CD4-positive, alpha-beta T cell (primary cell): ENCODE measurements at regions not wholly inside any gene's neighbourhood (a gene's known extent, or its start where the extent isn't known, plus 50 kb on each side); places are given as distances from the start of the nearest gene placed in this dataset.

ENCODE experiments used
- ATAC-seq: fragments of 200-7000 bp; cut with Tn5 transposase; one replicate; pipeline ENCODE4 v1.10.0; 2022; ENCODE audit warnings: mild to moderate bottlenecking; ENCODE audit not compliant: poor library complexity
- CTCF ChIA-PET: fragments of 350-600 bp; sonication (Branson Sonifier 250); formaldehyde crosslinking; loops from one replicate; lab custom pipeline; 2021; ENCODE audit warnings: antibody characterized with exemption, inconsistent platforms; lab: Charles Lee
- POLR2A ChIA-PET: fragments of 350-600 bp; sonication (Branson Sonifier 250); formaldehyde crosslinking; loops from one replicate; lab custom pipeline; 2021; ENCODE audit warnings: antibody characterized with exemption, inconsistent platforms; lab: Charles Lee
- DNase-seq, 14 experiments: peaks; one replicate each; pipeline ENCODE4 v3.0.0-alpha.2; 2013 to 2020; ENCODE audit warnings: mixed read lengths in 2 of 14
- H3K27ac ChIP-seq, 2 donors: one replicate each; pipeline versions ENCODE4 v1.5.1 to v1.7.0; 2013; ENCODE audit warnings: low read length in 2 of 2, low read depth in 1 of 2, mild to moderate bottlenecking in 1 of 2
- H3K27me3 ChIP-seq, 2 experiments: 1 replicate in 1 of 2; 2 replicates in 1 of 2; pipeline versions ENCODE4 v1.6.1 to v1.7.0; 2013; ENCODE audit warnings: low read length in 2 of 2, control low read depth in 1 of 2, mild to moderate bottlenecking in 1 of 2, moderate library complexity in 1 of 2; ENCODE audit not compliant: insufficient read depth in 2 of 2, control insufficient read depth in 1 of 2
- H3K36me3 ChIP-seq: one replicate; pipeline ENCODE4 v1.6.1; 2013; ENCODE audit warnings: low read length, control low read depth; ENCODE audit not compliant: insufficient read depth
- H3K4me1 ChIP-seq: one replicate; pipeline ENCODE4 v1.6.1; 2013; ENCODE audit warnings: low read length, control low read depth; ENCODE audit not compliant: insufficient read depth
- H3K4me3 ChIP-seq: one replicate; pipeline ENCODE4 v1.5.1; 2013; ENCODE audit warnings: mild to moderate bottlenecking, low read length, moderate library complexity
- H3K9me3 ChIP-seq, 2 experiments: 1 replicate in 1 of 2; 2 replicates in 1 of 2; pipeline versions ENCODE4 v1.6.1 to v1.7.0; 2013; ENCODE audit warnings: low read length in 2 of 2, mild to moderate bottlenecking in 2 of 2, control low read depth in 1 of 2, moderate library complexity in 1 of 2; ENCODE audit not compliant: control insufficient read depth in 1 of 2, insufficient read depth in 1 of 2
- H3K27ac Mint-ChIP-seq: one replicate; pipeline ENCODE4 v1.8.0; 2020; ENCODE audit warnings: mixed read lengths
- H3K27me3 Mint-ChIP-seq: one replicate; pipeline ENCODE4 v1.8.0; 2021; ENCODE audit warnings: mixed read lengths
- H3K36me3 Mint-ChIP-seq: one replicate; pipeline ENCODE4 v1.8.0; 2021; ENCODE audit warnings: low read depth, mixed read lengths
- H3K4me1 Mint-ChIP-seq: one replicate; pipeline ENCODE4 v1.8.0; 2021; ENCODE audit warnings: low read depth, mixed read lengths
- H3K4me3 Mint-ChIP-seq: one replicate; pipeline ENCODE4 v1.8.0; 2020; ENCODE audit warnings: mild to moderate bottlenecking, mixed read lengths
- H3K9me3 Mint-ChIP-seq: one replicate; pipeline ENCODE4 v1.8.0; 2020; ENCODE audit warnings: mixed read lengths
- CTCF ChIP-seq: fragments of 200-600 bp; IDR thresholded peaks from one replicate; pipeline ENCODE4 v1.8.0; 2022; ENCODE audit warnings: antibody characterized with exemption, mild to moderate bottlenecking
- intact Hi-C, 2 experiments: fragments of 100-400 bp; cut with DNase I in 1 of 2; cut with micrococcal nuclease in 1 of 2; formaldehyde crosslinking; loops; one replicate each; pipeline versions ENCODE4 v1.15.1 to v1.9.0; 2023 to 2025; cut with DNase I, micrococcal nuclease

GRCh38 chr11:115930291-115930690, 426.1 kb upstream of the CADM1 start:
- no peaks in the 10 kb centered on the region for H3K36me3 Mint-ChIP-seq
- ChIA-PET CTCF (no interaction called here), POLR2A (no interaction called here)
- no peak overlapping the region for H3K4me3 ChIP-seq
- H3K27ac Mint-ChIP-seq = no peak overlapping the region
- no peak overlapping the region for H3K27ac ChIP-seq
- no peaks in the 10 kb centered on the region for H3K27me3 Mint-ChIP-seq
- H3K4me1 ChIP-seq = no peaks in the 10 kb centered on the region
- intact Hi-C loops = no loop called here
- H3K4me3 Mint-ChIP-seq = no peak overlapping the region
- H3K4me1 Mint-ChIP-seq = no peaks in the 10 kb centered on the region
- no peaks in the 10 kb centered on the region for H3K36me3 ChIP-seq
- H3K9me3 ChIP-seq = peaks cover 0 to 13% of the 10 kb centered on the region in 2 experiments
- no peak for DNase-seq
- no peak for ATAC-seq
- peaks cover 3% of the 10 kb centered on the region for H3K9me3 Mint-ChIP-seq
- TF ChIP-seq CTCF = no peak
- no peaks in the 10 kb centered on the region for H3K27me3 ChIP-seq

GRCh38 chr11:115929618-115930129, 425.5 kb upstream of the CADM1 start:
- DNase-seq = no peak
- POLR2A ChIA-PET = no interaction called here
- TF ChIP-seq CTCF = no peak

GRCh38 chr11:115928811-115929210, 424.6 kb upstream of the CADM1 start:
- DNase-seq = no peak
- no peak for TF ChIP-seq CTCF
- Histone ChIP-seq H3K27me3 (no peaks in the 10 kb centered on the region), H3K9me3 (peaks cover 0 to 13% of the 10 kb centered on the region in 2 experiments), H3K4me1 (no peaks in the 10 kb centered on the region), H3K27ac (no peak overlapping the region), H3K4me3 (no peak overlapping the region), H3K36me3 (no peaks in the 10 kb centered on the region)
- H3K27me3 Mint-ChIP-seq = no peaks in the 10 kb centered on the region
- ATAC-seq = no peak
- ChIA-PET CTCF (no interaction called here), POLR2A (no interaction called here)
- intact Hi-C loops = no loop called here
- no peak overlapping the region for H3K27ac Mint-ChIP-seq
- no peak overlapping the region for H3K4me3 Mint-ChIP-seq
- H3K36me3 Mint-ChIP-seq = no peaks in the 10 kb centered on the region
- peaks cover 3% of the 10 kb centered on the region for H3K9me3 Mint-ChIP-seq
- H3K4me1 Mint-ChIP-seq = no peaks in the 10 kb centered on the region

More at GRCh38 chr11:115929618-115930129, 425.5 kb upstream of the CADM1 start:
- H3K27me3 Mint-ChIP-seq = no peaks in the 10 kb centered on the region
- no peak overlapping the region for H3K27ac ChIP-seq
- H3K36me3 Mint-ChIP-seq = no peaks in the 10 kb centered on the region
- H3K4me3 ChIP-seq = no peak overlapping the region
- H3K27ac Mint-ChIP-seq = no peak overlapping the region
- intact Hi-C loops = no loop called here
- no peaks in the 10 kb centered on the region for H3K4me1 ChIP-seq
- H3K4me3 Mint-ChIP-seq = no peak overlapping the region
- H3K9me3 ChIP-seq = peaks cover 0 to 13% of the 10 kb centered on the region in 2 experiments
- no peaks in the 10 kb centered on the region for H3K36me3 ChIP-seq
- H3K27me3 ChIP-seq = no peaks in the 10 kb centered on the region
- peaks cover 3% of the 10 kb centered on the region for H3K9me3 Mint-ChIP-seq
- H3K4me1 Mint-ChIP-seq = no peaks in the 10 kb centered on the region
- CTCF ChIA-PET = no interaction called here
- no peak for ATAC-seq
